NAMALWA (cell line): ENCODE measurements at regions not wholly inside any gene's neighbourhood (a gene's known extent, or its start where the extent isn't known, plus 50 kb on each side); places are given as distances from the start of the nearest gene placed in this dataset.
"Not testable (repeated sequence)": the region's sequence is repeated elsewhere in the genome, so short reads cannot be mapped to it uniquely, and the experiment has no call there.

Experiments used
- DNase-seq: peaks from one replicate; pipeline ENCODE4 v3.0.0-alpha.2; 2015; ENCODE audit warnings: low spot score

DNA sequence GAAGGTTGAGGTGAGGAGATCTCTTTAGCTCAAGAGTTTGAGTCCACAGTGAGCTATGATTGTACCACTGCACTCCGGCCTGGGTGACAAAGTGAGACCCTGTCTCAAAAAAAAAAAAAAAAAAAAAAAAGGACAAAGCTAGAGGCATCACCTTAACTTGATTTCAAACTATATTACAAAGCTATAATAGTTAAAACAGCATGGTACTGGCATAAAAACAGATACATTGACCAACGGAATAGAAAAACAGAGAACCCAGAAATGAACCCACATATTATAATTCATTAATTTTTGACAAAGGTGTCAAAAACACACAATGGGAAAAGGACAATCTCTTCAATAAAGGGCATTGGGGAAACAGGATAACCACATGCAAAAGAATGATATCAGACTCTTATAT lies 50.8 kb upstream of the MBOAT1 start:
- no peak for DNase-seq

GRCh38 chr6:20265842-20266241 lies 53.6 kb upstream of the MBOAT1 start:
- DNase-seq = no peak

DNA sequence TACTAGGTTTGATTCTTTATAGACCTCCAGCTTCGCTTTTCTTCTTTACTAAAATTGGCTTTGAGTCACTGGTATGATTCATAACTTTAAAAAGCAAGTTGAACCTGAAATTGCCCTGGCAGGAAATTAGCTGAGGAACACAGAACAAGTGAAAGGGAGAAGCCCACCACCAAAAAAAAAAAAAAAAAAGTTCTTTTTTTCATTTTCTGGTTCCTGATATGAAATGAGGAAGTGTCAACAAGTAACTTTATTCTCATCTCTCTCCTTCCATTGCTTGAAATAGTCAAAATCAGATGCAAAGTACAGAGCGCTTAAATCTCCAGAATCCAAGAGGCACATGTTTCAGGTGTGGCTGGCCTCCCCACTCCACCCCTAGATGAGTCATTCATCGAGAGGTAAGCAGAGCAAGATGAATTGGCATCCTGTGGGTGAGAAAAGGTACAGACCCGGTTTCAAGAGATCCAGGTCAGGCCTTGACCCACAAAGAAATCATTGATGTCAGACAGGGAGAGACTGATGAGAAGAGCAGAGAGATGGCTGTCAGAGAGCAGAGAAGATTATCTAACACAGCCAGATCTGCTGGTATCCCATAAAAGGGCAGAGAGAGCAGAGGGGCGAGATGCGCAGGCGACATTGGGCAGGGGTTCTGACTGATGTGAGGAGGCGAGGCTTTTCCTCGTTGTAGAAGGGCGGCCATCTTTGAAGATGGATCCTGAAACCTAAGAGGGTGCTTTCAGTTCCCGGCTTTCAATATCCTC lies 54.8 kb upstream of the MBOAT1 start:
- no peak for DNase-seq

GRCh38 chr6:20269181-20269580 lies 56.9 kb upstream of the MBOAT1 start:
- no peak for DNase-seq

DNA sequence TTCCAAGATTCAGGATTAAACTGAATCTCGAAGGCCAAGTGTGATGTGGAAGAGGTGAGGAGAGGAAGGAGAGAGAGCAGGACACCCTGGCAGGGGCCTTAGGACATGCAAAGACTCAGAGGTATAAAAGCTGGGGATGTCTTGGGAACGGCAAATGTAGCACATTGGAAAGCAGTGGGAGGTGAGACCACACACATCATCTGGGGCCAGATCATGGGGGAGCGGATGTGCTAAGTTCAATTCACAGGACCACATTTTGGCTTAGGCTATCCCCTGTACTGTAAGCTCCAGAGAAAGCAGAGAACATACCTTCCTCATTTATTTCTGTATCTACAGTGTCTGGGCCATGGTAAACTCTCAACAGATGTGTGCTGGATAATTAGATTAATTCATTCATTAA lies 59.5 kb upstream of the MBOAT1 start:
- no peak for DNase-seq

DNA sequence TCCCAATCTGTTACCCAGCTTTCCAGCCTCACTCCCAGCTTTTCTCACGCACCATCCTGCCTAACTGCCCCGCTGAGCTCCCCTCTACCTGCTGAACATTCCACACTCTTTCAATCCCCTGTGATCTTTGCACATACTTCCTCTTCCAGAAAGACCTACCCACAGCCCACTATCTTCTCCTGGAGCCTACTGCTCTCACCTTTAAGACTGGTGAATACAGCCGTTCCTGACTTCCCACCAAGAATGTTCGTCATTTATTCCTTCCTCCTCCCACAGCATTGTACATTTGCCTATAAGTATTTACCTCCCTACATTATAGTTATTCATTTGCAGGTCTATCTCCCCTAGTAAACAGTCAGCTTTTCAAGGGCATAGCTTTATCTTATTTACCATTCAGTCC lies 61.9 kb upstream of the MBOAT1 start:
- DNase-seq = no peak

DNA sequence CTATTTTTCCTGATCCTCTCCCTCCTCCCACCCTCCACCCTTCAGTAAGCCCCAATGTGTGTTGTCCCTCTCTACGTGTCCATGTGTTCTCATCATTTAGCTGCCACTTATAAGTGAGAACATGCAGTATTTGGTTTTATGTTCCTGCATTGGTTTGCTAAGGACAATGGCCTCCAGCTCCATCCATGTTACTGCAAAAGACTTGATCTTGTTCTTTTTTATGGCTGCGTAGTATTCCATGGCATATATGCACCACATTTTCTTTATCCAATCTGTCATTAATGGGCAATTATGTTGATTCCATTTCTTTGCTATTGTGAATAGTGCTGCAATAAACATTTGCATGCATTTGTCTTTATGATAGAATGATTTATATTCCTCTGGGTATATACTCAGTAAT lies 63.6 kb upstream of the MBOAT1 start:
- not testable (repeated sequence) for DNase-seq

- not testable (repeated sequence) for DNase-seq
Observed at GRCh38 chr6:20277724-20278123, 65.5 kb upstream of the MBOAT1 start.

- no peak for DNase-seq
Observed at GRCh38 chr6:20279051-20279450, 66.8 kb upstream of the MBOAT1 start.

DNA sequence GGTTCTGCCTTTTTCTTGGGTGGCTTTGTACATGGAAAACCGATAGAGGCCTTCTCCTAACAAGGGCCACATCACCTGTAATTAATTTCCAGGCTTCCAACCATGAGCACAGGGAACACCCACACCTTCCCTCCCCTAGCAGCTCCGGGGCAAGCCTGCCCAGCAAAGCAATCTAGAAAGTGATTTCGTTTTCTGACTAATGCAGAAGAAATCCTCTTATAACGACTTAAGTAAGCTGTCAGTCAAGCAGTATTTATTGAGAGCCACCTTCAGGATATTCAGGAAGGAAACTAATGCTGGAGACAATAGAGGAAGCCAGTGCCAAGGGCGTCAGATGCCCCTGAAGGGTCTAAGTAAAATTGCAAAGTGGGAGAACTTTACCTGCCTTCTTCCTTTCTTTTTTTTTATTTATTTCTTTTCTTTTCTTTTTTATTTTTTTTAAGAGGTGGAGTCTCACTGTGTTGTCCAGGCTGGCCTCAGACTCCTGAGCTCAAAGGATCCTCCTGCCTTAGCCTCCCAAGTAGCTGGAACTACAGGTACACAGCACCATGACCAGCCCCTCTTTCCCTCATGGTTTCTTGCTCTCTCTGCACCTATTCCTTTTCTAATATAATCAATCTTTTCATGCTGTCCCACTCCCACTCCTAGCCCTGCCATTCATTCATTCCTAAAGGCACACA lies 67.5 kb upstream of the MBOAT1 start:
- DNase-seq = no peak

DNA sequence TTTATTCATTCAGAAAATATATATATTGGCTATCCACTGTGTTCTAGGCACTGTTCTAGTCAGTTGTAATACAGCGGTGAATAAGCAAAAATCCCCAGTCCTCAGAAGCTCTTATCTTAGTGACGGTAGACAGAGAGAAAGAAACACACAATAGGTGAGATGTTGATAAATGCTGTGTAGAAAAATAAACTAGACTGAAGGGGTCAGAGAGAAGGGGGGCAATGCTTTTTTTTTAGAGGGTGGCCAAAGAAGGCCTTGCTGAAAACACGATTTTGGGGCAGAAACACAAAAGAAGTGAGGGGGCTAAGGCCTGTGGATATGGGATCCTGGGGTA lies 68.0 kb upstream of the MBOAT1 start:
- no peak for DNase-seq

GRCh38 chr6:20284672-20285071 lies 72.4 kb upstream of the MBOAT1 start:
- no peak for DNase-seq

DNA sequence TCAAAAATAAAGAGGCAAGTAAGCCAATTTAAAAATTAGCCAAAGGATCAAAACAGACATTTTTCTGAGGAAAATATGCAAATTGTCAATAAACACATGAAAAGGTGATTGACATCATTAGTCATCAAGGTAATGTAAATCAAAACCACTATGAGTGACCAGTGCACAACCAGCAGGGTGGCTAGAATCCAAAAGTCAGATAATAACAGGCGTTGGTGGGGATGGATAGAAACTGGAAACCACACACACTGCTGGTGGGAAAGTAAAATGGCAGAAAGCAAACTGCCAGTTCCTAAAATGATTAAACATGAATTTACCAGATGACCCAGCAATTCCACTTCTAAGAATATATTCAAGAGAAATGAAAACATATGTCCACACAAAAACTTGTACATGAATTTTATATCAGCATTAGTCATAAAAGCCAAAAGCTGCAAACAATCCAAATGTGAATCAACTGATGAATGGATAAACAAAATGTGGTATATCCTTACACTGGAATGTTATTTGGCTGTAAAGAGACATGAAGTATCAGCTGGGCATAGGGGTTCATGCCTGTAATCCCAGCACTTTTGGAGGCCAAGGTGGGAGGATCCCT lies 74.8 kb upstream of the MBOAT1 start:
- no peak for DNase-seq

GRCh38 chr6:20291764-20292580 lies 79.7 kb upstream of the MBOAT1 start:
- peak; percentile 83 for DNase-seq

DNA sequence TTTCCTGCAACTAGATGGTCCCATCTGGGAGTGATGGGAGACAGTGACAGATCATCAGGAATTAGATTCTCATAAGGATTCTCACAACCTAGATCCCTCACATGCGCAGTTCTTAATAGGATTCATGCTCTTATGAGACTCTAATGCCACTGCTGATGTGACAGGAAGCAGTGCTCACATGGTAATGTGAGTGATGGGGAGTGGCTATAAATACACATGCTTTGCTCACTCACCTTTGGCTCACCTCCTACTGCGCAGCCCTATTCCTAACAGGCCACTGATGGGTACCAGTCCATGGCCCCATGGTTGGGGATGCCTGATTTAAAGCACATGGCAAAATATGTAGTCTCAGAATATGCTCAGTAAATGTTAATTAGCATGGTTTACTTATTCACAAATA lies 80.6 kb upstream of the MBOAT1 start:
- no peak for DNase-seq

DNA sequence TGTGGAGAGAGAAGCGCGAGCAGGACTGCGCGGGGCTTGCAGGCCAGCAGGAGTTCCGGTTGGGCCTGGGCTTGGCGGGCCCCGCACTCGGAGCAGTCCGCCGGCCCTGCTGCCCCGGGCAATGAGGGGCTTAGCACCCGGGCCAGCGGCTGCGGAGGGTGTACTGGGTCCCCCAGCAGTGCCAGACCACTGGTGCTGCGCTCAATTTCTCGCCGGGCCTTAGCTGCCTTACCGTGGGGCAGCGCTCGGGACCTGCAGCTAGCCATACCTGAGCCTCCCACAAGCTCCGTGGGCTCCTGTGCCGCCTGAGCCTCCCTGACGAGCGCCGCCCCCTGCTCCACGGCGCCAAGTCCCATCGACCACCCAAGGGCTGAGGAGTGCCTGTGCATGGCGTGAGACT lies 89.0 kb upstream of the MBOAT1 start:
- DNase-seq = no peak

DNA sequence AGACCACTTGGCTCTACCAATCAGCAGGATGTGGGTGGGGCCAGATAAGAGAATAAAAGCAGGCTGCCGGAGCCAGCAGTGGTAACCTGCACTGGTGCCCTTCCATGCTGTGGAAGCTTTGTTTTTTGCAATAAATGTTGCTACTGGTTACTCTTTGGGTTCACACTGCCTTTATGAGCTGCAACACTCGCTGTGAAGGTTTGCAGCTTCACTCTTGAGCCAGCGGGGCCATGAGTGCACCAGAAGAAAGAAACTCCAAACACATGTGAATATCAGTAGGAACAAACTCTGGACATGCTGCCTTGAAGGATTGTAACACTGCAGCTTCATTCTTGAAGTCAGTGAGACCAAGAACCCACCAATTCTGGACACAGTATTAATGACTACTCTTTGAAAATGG lies 89.9 kb upstream of the MBOAT1 start:
- DNase-seq = no peak

GRCh38 chr6:20302702-20303251 lies 90.5 kb upstream of the MBOAT1 start:
- no peak for DNase-seq

DNA sequence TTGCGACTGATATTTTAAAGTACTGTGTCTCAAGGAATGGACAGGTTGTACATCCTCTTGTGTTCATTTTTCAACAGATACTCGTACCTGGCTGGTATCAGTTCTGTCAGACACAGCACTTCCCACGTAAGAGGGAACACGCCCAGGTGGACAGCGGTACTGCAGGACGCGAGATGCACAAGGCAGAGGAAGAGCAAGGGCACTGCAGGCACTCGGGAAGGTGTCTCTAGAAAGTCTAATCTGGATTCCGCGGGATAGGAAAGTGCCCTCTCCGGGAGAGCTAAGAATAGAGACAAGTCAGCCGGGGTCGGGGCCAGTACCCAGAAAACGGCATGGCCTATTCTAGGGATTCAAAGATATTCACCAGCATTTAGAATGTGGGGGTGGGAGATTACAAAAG lies 94.2 kb upstream of the MBOAT1 start:
- DNase-seq = no peak

DNA sequence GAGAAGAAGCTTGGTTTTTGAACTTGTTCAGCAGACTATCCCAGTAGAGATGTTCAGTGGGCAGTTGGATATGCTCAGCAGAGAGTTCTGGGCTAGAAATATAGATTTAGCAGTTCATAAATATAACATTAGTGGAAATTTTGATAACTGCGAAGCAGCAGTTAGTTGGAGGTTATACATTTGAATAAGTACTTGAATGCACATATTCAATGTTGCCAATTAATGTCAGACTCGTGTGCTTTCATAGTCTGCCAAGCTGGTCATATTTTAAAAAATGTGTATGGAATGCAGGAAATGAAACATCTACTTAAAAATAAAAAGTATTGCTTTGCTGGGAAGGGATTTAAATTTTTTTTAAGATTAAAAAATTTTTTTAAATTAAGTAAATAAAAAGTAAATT lies 92.5 kb upstream of the E2F3 start:
- no peak for DNase-seq

DNA sequence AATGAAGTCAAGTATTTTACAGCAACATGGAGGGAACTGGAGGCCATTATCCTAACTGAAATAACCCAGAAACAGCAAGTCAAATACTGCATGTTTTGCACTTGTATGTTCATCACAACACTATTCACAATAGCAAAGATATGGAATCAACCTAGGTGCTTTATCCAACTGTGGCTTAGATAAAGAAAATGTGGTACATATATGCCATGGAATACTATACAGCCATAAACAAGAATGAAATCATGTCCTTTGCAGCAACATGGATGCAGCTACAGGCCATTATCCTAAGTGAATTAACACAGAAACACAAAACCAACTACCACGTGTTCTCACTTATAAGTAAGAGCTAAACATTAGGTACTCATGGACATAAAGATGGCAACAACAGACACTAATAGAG lies 91.5 kb upstream of the E2F3 start:
- no peak for DNase-seq

- no peak for DNase-seq
Observed at GRCh38 chr6:20312606-20313005, 89.1 kb upstream of the E2F3 start.

GRCh38 chr6:20313051-20313450 lies 88.6 kb upstream of the E2F3 start:
- no peak for DNase-seq
